Stimulated activated CD4-positive, alpha-beta T cell treated with anti-CD3 and anti-CD28 coated beads, Interleukin-1b, Interleukin-23, amount 100 ng/mL, for 4 hours (primary cell): ENCODE measurements at regions not wholly inside any gene's neighbourhood (a gene's known extent, or its start where the extent isn't known, plus 50 kb on each side); places are given as distances from the start of the nearest gene placed in this dataset.
"Not testable (repeated sequence)": the region's sequence is repeated elsewhere in the genome, so short reads cannot be mapped to it uniquely, and the experiment has no call there.

Experiments
- DNase-seq, 2 donors: peaks; one replicate each; pipeline ENCODE4 v3.0.0-alpha.2; 2020; ENCODE audit warnings: low read depth in 2 of 2

GRCh38 chr9:21694424-21694823 is 108.0 kb upstream of the MTAP start:
- no peak for DNase-seq

GRCh38 chr9:21695443-21695842 is 107.0 kb upstream of the MTAP start:
- no peak for DNase-seq

- DNase-seq, result no peak
Observed at GRCh38 chr9:21695874-21696341, 106.5 kb upstream of the MTAP start.

- DNase-seq, result no peak
Observed at GRCh38 chr9:21696411-21696871, 106.0 kb upstream of the MTAP start.

GRCh38 chr9:21708260-21708711 is 94.2 kb upstream of the MTAP start:
- no peak for DNase-seq

GRCh38 chr9:21708856-21709255 is 93.6 kb upstream of the MTAP start:
- DNase-seq, result no peak

GRCh38 chr9:21709464-21710058 is 92.9 kb upstream of the MTAP start:
- peak; percentile 33 to 68 for DNase-seq

- DNase-seq, result no peak
Observed at GRCh38 chr9:21710548-21711191, 91.8 kb upstream of the MTAP start.

GRCh38 chr9:21711504-21711903 is 90.9 kb upstream of the MTAP start:
- no peak for DNase-seq

GRCh38 chr9:21715408-21715807 is 87.0 kb upstream of the MTAP start:
- no peak for DNase-seq

- DNase-seq, result no peak
Observed at GRCh38 chr9:21720758-21721157, 81.7 kb upstream of the MTAP start.

GRCh38 chr9:21727411-21727810 is 75.0 kb upstream of the MTAP start:
- not testable (repeated sequence) for DNase-seq

- DNase-seq, result no peak
Observed at GRCh38 chr9:21728781-21729180, 73.7 kb upstream of the MTAP start.

- DNase-seq, result no peak
Observed at GRCh38 chr9:21729648-21730047, 72.8 kb upstream of the MTAP start.

GRCh38 chr9:21730899-21731298 is 71.5 kb upstream of the MTAP start:
- DNase-seq, result no peak

- no peak for DNase-seq
Observed at GRCh38 chr9:21741151-21741550, 61.3 kb upstream of the MTAP start.

- no peak for DNase-seq
Observed at GRCh38 chr9:21744320-21744719, 58.1 kb upstream of the MTAP start.

GRCh38 chr9:21744841-21745240 is 57.6 kb upstream of the MTAP start:
- no peak for DNase-seq

- no peak for DNase-seq
Observed at GRCh38 chr9:21746550-21746949, 55.9 kb upstream of the MTAP start.

- DNase-seq, result no peak
Observed at GRCh38 chr9:21747175-21747574, 55.3 kb upstream of the MTAP start.

GRCh38 chr9:21750021-21750735 is 52.3 kb upstream of the MTAP start:
- no peak for DNase-seq

GRCh38 chr9:21751998-21752397 is 50.4 kb upstream of the MTAP start:
- DNase-seq, result no peak
